OCI-LY3 (cell line): ENCODE measurements at regions not wholly inside any gene's neighbourhood (a gene's known extent, or its start where the extent isn't known, plus 50 kb on each side); places are given as distances from the start of the nearest gene placed in this dataset.

ENCODE experiments used
- H2AFZ ChIP-seq: fragments of 200-600, 300-600 bp; shearing (Covaris generic); 2 replicates; pipeline ENCODE4 v1.6.0; 2014; ENCODE audit warnings: antibody characterized with exemption, low read depth, low read length
- H3K27ac ChIP-seq: fragments of 200-600, 300-600 bp; sonication (generic); 2 replicates; pipeline ENCODE4 v1.5.1; 2014; ENCODE audit warnings: mild to moderate bottlenecking, low read length, moderate library complexity, mixed read lengths
- H3K27me3 ChIP-seq: fragments of 200-600, 300-600 bp; sonication (generic); 2 replicates; pipeline ENCODE4 v1.6.1; 2014; ENCODE audit warnings: low read depth, low read length, mixed read lengths
- H3K36me3 ChIP-seq: fragments of 200-600, 300-600 bp; sonication (generic); replicated peaks from 2 replicates; pipeline ENCODE3; 2014; ENCODE audit warnings: low read depth, low read length, mixed read lengths
- H3K4me1 ChIP-seq: fragments of 300-600, 200-600 bp; sonication (generic); 2 replicates; pipeline ENCODE4 v1.6.1; 2014; ENCODE audit warnings: low read length, mixed read lengths
- H3K4me2 ChIP-seq: fragments of 200-600, 300-600 bp; sonication (generic); 2 replicates; pipeline ENCODE4 v1.6.1; 2014; ENCODE audit warnings: low read length, mixed read lengths
- H3K4me3 ChIP-seq: fragments of 300-600, 200-600 bp; sonication (generic); 2 replicates; pipeline ENCODE4 v1.5.1; 2014; ENCODE audit warnings: antibody characterized with exemption, mild to moderate bottlenecking, low read length, moderate library complexity
- H3K79me2 ChIP-seq: fragments of 300-600, 200-600 bp; shearing (Covaris generic); 2 replicates; pipeline ENCODE4 v1.6.1; 2014; ENCODE audit warnings: mild to moderate bottlenecking, low read length, mixed read lengths
- H3K9ac ChIP-seq: fragments of 300-600, 200-600 bp; shearing (Covaris generic); 2 replicates; pipeline ENCODE4 v1.6.0; 2014; ENCODE audit warnings: mild to moderate bottlenecking, low read length, moderate library complexity
- H3K9me3 ChIP-seq: fragments of 200-600, 300-600 bp; shearing (Covaris generic); 2 replicates; pipeline ENCODE4 v1.6.1; 2014; ENCODE audit warnings: low read length, mixed read lengths; ENCODE audit not compliant: insufficient read depth
- H4K20me1 ChIP-seq: fragments of 200-600, 300-600 bp; sonication (generic); 2 replicates; pipeline ENCODE4 v1.6.1; 2016; ENCODE audit warnings: low read length, mixed read lengths; ENCODE audit not compliant: insufficient read depth
- CTCF ChIP-seq: fragments of 200-600, 300-600 bp; sonication (generic); IDR thresholded peaks from 2 replicates; pipeline ENCODE4 v1.5.1; 2014; ENCODE audit warnings: antibody characterized with exemption, low read length, low read depth
- EZH2phosphoT487 ChIP-seq: fragments of 200-600 bp; shearing (Covaris generic); IDR thresholded peaks from 2 replicates; pipeline ENCODE4 v1.6.1; 2018; ENCODE audit warnings: antibody characterized with exemption, mixed run types, low read depth

- no peak overlapping the region for H3K4me2 ChIP-seq
- no peak overlapping the region for H3K4me3 ChIP-seq
- no peaks in the 10 kb centered on the region for H3K4me1 ChIP-seq
- no peaks in the 10 kb centered on the region for H3K27me3 ChIP-seq
- H3K9ac ChIP-seq, result no peak overlapping the region
- H3K9me3 ChIP-seq, result no peaks in the 10 kb centered on the region
- no peak overlapping the region for H3K27ac ChIP-seq
- peaks cover 21% of the 10 kb centered on the region for H4K20me1 ChIP-seq
- no peak for TF ChIP-seq CTCF
- TF ChIP-seq EZH2phosphoT487, result no peak
- H2AFZ ChIP-seq, result no peak overlapping the region
- H3K36me3 ChIP-seq, result peaks cover 16% of the 10 kb centered on the region
- no peaks in the 10 kb centered on the region; the same call in 1 of the 2 replicates for H3K79me2 ChIP-seq
Measured at GRCh38 chr3:72375237-72376076, 472.8 kb downstream of the SHQ1 start.

- Histone ChIP-seq H3K79me2 (no peaks in the 10 kb centered on the region), H3K36me3 (peaks cover 8% of the 10 kb centered on the region), H3K27ac (no peak overlapping the region), H3K9ac (no peak overlapping the region), H3K4me3 (no peak overlapping the region), H3K9me3 (no peaks in the 10 kb centered on the region), H4K20me1 (peaks cover under 1% of the 10 kb centered on the region; the same call in 1 of the 2 replicates), H3K4me1 (no peaks in the 10 kb centered on the region), H3K4me2 (no peak overlapping the region), H2AFZ (no peak overlapping the region), H3K27me3 (no peaks in the 10 kb centered on the region; the same call in 1 of the 2 replicates)
- TF ChIP-seq EZH2phosphoT487 (no peak), CTCF (no peak)
Measured at GRCh38 chr3:72373139-72373538, 475.1 kb downstream of the SHQ1 start.

- Histone ChIP-seq H3K79me2 (no peaks in the 10 kb centered on the region), H3K4me1 (no peaks in the 10 kb centered on the region), H3K4me3 (no peak overlapping the region), H2AFZ (no peak overlapping the region), H3K27me3 (peaks cover 3% of the 10 kb centered on the region; the same call in 1 of the 2 replicates), H3K9ac (no peak overlapping the region), H3K4me2 (no peak overlapping the region), H3K36me3 (peaks cover 6% of the 10 kb centered on the region), H3K9me3 (no peaks in the 10 kb centered on the region), H3K27ac (no peak overlapping the region), H4K20me1 (no peaks in the 10 kb centered on the region)
- no peak for TF ChIP-seq CTCF
- TF ChIP-seq EZH2phosphoT487, result no peak
Measured at GRCh38 chr3:72372161-72372560, 476.1 kb downstream of the SHQ1 start.

GRCh38 chr3:72371431-72371830 lies 476.8 kb downstream of the SHQ1 start:
- Histone ChIP-seq H3K27me3 (peaks cover 5% of the 10 kb centered on the region; the same call in 1 of the 2 replicates), H3K9me3 (no peaks in the 10 kb centered on the region), H3K36me3 (peaks cover 6% of the 10 kb centered on the region), H3K4me3 (no peak overlapping the region), H2AFZ (no peak overlapping the region), H3K79me2 (no peaks in the 10 kb centered on the region), H3K27ac (no peak overlapping the region), H3K4me2 (no peak overlapping the region), H3K4me1 (no peaks in the 10 kb centered on the region), H4K20me1 (no peaks in the 10 kb centered on the region), H3K9ac (no peak overlapping the region)
- TF ChIP-seq CTCF (no peak), EZH2phosphoT487 (no peak)
